K562 (cell line): ENCODE measurements at regions not wholly inside any gene's neighbourhood (a gene's known extent, or its start where the extent isn't known, plus 50 kb on each side); places are given as distances from the start of the nearest gene placed in this dataset.

Experiments used
- ATAC-seq: fragments of 200-7000 bp; cut with Tn5 transposase; 3 replicates; pipeline ENCODE4 v1.9.1; 2020; ENCODE audit warnings: moderate library complexity
- BruUV-seq: library from RNA; stranded (reverse); fragments of 400-500 nt; replicated peaks from 2 replicates; lab custom pipeline; 2021; lab: Mats Ljungman, UMichigan
- CTCF ChIA-PET: fragments of 300-600 bp; formaldehyde crosslinking; extraction: SDS; loops from one replicate; lab custom pipeline; 2021; ENCODE audit warnings: low intra/inter-chr PET ratio; lab: Yijun Ruan, JAX
- POLR2A ChIA-PET: fragments of 300-600, 350-650 bp; sonication (Branson Sonifier 250); formaldehyde crosslinking; extraction: SDS; loops from one replicate; lab custom pipeline; 2021; ENCODE audit warnings: antibody characterized with exemption, inconsistent platforms; lab: Yijun Ruan, JAX
- DNase-seq, 4 experiments: peaks; one replicate each; pipeline versions ENCODE4 v3.0.0 to v3.0.0-alpha.2; 2011 to 2018; ENCODE audit warnings: low spot score in 3 of 4, mixed read lengths in 3 of 4; ENCODE audit errors: extremely low read depth in 1 of 4
- FAIRE-seq: peaks from 2 replicates; lab custom pipeline; 2011; peaks lifted over from hg19 to GRCh38; lab: Jason Lieb, UNC
- H2AFZ ChIP-seq: 2 replicates; pipeline ENCODE4 v1.6.0; 2011; ENCODE audit warnings: low read depth, low read length, control low read depth, inconsistent platforms
- H3K27ac ChIP-seq: fragments of 200-600 bp; 3 replicates; pipeline ENCODE4 v1.8.0; 2011; ENCODE audit warnings: low read depth, mild to moderate bottlenecking, control low read depth, inconsistent platforms, low read length, moderate library complexity, mixed read lengths; ENCODE audit errors: extremely low read depth
- H3K27me3 ChIP-seq, 2 experiments: fragments of 300-600 bp in 1 of 2; 2 replicates in 1 of 2; 3 replicates in 1 of 2; pipeline versions ENCODE4 v1.6.0 to v1.8.0; 2011; ENCODE audit warnings: inconsistent platforms in 2 of 2, low read length in 2 of 2, mild to moderate bottlenecking in 1 of 2, mixed read lengths in 1 of 2, moderate library complexity in 1 of 2; ENCODE audit not compliant: control insufficient read depth in 2 of 2, insufficient read depth in 2 of 2
- H3K36me3 ChIP-seq: fragments of 300-600 bp; 3 replicates; pipeline ENCODE4 v1.8.0; 2011; ENCODE audit warnings: mild to moderate bottlenecking, low read length, inconsistent platforms; ENCODE audit not compliant: control insufficient read depth, insufficient read depth
- H3K4me1 ChIP-seq, 2 experiments: fragments of 200-600 bp in 1 of 2; replicated peaks in 1 of 2; 2 replicates in 1 of 2; 3 replicates in 1 of 2; pipeline versions ENCODE4 v1.5.1 to v1.8.0; 2011; ENCODE audit warnings: inconsistent platforms in 2 of 2, low read length in 2 of 2, mild to moderate bottlenecking in 1 of 2, mixed read lengths in 1 of 2, moderate library complexity in 1 of 2; ENCODE audit not compliant: control insufficient read depth in 2 of 2, insufficient read depth in 2 of 2
- H3K4me2 ChIP-seq: 2 replicates; pipeline ENCODE4 v1.6.1; 2011; ENCODE audit warnings: low read length, control low read depth, inconsistent platforms, mixed read lengths; ENCODE audit not compliant: insufficient read depth
- H3K4me3 ChIP-seq: fragments of 200-600 bp; sonication (generic), shearing (Covaris generic); 2 replicates; pipeline ENCODE4 v1.5.1; 2016; ENCODE audit warnings: control low read depth, inconsistent platforms
- H3K79me2 ChIP-seq: fragments of 200-600 bp; 3 replicates; pipeline ENCODE4 v1.8.0; 2011; ENCODE audit warnings: low read length, inconsistent platforms; ENCODE audit not compliant: control insufficient read depth, insufficient read depth
- H3K9ac ChIP-seq, 2 experiments: 2 replicates each; pipeline versions ENCODE4 v1.6.0 to v1.6.1; 2011; ENCODE audit warnings: low read depth in 2 of 2, low read length in 2 of 2, control low read depth in 1 of 2, inconsistent platforms in 1 of 2, mild to moderate bottlenecking in 1 of 2, mixed read lengths in 1 of 2; ENCODE audit not compliant: insufficient read depth in 1 of 2
- H3K9me1 ChIP-seq: one replicate; pipeline ENCODE4 v1.6.0; 2011; ENCODE audit warnings: inconsistent platforms, mild to moderate bottlenecking, low read length, moderate library complexity; ENCODE audit not compliant: control insufficient read depth, insufficient read depth
- H3K9me3 ChIP-seq: replicated peaks from 2 replicates; pipeline ENCODE4 v1.5.1; 2011; ENCODE audit warnings: low read depth, low read length, inconsistent platforms; ENCODE audit not compliant: control insufficient read depth, insufficient read depth
- H4K20me1 ChIP-seq: replicated peaks from 2 replicates; pipeline ENCODE4 v1.6.1; 2011; ENCODE audit warnings: low read length, inconsistent platforms, mixed read lengths; ENCODE audit not compliant: control insufficient read depth, insufficient read depth
- ARNT ChIP-seq, 2 experiments: fragments of 450-650 bp; IDR thresholded peaks; 2 replicates each; pipeline ENCODE4 v1.6.1; 2016; ENCODE audit warnings: mild to moderate bottlenecking in 1 of 2
- BCL6 ChIP-seq: fragments of 250-450 bp; sonication (Bioruptor Pico); IDR thresholded peaks from 2 replicates; pipeline ENCODE4 v1.4.0; 2020
- BRCA1 ChIP-seq, 2 experiments: fragments of 450-650 bp in 1 of 2; sonication (generic) in 1 of 2; formaldehyde crosslinking in 1 of 2; IDR thresholded peaks; 2 replicates each; pipeline versions ENCODE4 v1.5.0 to v1.6.1; 2017 to 2020; ENCODE audit warnings: mild to moderate bottlenecking in 1 of 2, missing genetic modification reagents in 1 of 2
- CEBPB ChIP-seq: fragments of 450-650 bp; IDR thresholded peaks from 2 replicates; pipeline ENCODE4 v1.6.1; 2016; ENCODE audit warnings: missing genetic modification characterization, missing compliant biosample characterization
- FOXA1 ChIP-seq: fragments of 450-650 bp; IDR thresholded peaks from 2 replicates; pipeline ENCODE4 v1.6.1; 2016; ENCODE audit warnings: mild to moderate bottlenecking, borderline replicate concordance
- FOXK2 ChIP-seq, 2 experiments: fragments of 450-650 bp; IDR thresholded peaks in 1 of 2; conservative IDR thresholded peaks in 1 of 2; 2 replicates each; pipeline ENCODE4 v1.6.1; 2016; ENCODE audit warnings: low read depth in 2 of 2, mild to moderate bottlenecking in 1 of 2
- FOXP4 ChIP-seq: sonication (generic); formaldehyde crosslinking; IDR thresholded peaks from 2 replicates; pipeline ENCODE4 v1.8.0; 2022; ENCODE audit warnings: mild to moderate bottlenecking, missing genetic modification reagents, borderline replicate concordance
- GATAD2B ChIP-seq: fragments of 450-650 bp; IDR thresholded peaks from 2 replicates; pipeline ENCODE4 v1.6.1; 2017; ENCODE audit warnings: mild to moderate bottlenecking, borderline replicate concordance
- HDAC2 ChIP-seq: fragments of 450-650 bp; IDR thresholded peaks from 2 replicates; pipeline ENCODE4 v1.6.1; 2016; ENCODE audit warnings: mild to moderate bottlenecking
- NCOR1 ChIP-seq: fragments of 450-650 bp; IDR thresholded peaks from 2 replicates; pipeline ENCODE4 v1.6.1; 2016; ENCODE audit warnings: mild to moderate bottlenecking, moderate library complexity
- PRPF4 ChIP-seq: fragments of 200-400 bp; formaldehyde crosslinking; IDR thresholded peaks from one replicate; pipeline ENCODE4 v1.6.1; 2017; ENCODE audit warnings: low read length, low read depth, mild to moderate bottlenecking; ENCODE audit not compliant: insufficient read depth, poor library complexity, severe bottlenecking
- RBM25 ChIP-seq: fragments of 200-400 bp; formaldehyde crosslinking; IDR thresholded peaks from 2 replicates; pipeline ENCODE4 v1.6.1; 2018; ENCODE audit warnings: low read length, low read depth, moderate library complexity; ENCODE audit not compliant: severe bottlenecking
- SIN3B ChIP-seq: fragments of 450-650 bp; IDR thresholded peaks from 2 replicates; pipeline ENCODE4 v1.6.1; 2017; ENCODE audit warnings: low read depth, mild to moderate bottlenecking, moderate library complexity
- SRSF9 ChIP-seq: fragments of 200-400 bp; formaldehyde crosslinking; IDR thresholded peaks from 2 replicates; pipeline ENCODE4 v1.6.1; 2017; ENCODE audit warnings: low read depth, low read length, borderline replicate concordance
- TGIF2 ChIP-seq: sonication (generic); formaldehyde crosslinking; IDR thresholded peaks from 2 replicates; pipeline ENCODE4 v1.8.1; 2022; ENCODE audit warnings: mild to moderate bottlenecking, missing genetic modification reagents, moderate library complexity
- WHSC1 ChIP-seq: IDR thresholded peaks from one replicate; pipeline ENCODE4 v1.6.1; 2012; ENCODE audit warnings: low read length, control low read depth, inconsistent platforms
- ZEB2 ChIP-seq: fragments of 450-650 bp; IDR thresholded peaks from 2 replicates; pipeline ENCODE4 v1.6.1; 2016
- ZNF696 ChIP-seq: fragments of 250-450 bp; sonication (Bioruptor Pico); conservative IDR thresholded peaks from 2 replicates; pipeline ENCODE4 v1.4.0; 2020; ENCODE audit warnings: mild to moderate bottlenecking, moderate library complexity
- WGBS: fragments of 100-300 bp; shearing (Covaris generic); methylation state at CpG from one replicate; pipeline ENCODE4 v1.1.6; 2016; ENCODE audit warnings: low coverage, mixed read lengths; ENCODE audit not compliant: insufficient coverage; ENCODE audit errors: missing lambda C conversion rate; 5-methylcytosine and 5-hydroxymethylcytosine counted together
- in situ Hi-C: fragments of 300-500 bp; cut with MboI; formaldehyde crosslinking; loops from 4 replicates; pipeline ENCODE4 v1.15.0; 2018; ENCODE audit warnings: inconsistent platforms, mixed read lengths
- intact Hi-C: fragments of 100-400 bp; cut with micrococcal nuclease; formaldehyde crosslinking; loops from 2 replicates; pipeline ENCODE4 v1.14.2; 2022

GRCh38 chr5:39906146-39906545, 481.4 kb upstream of the DAB2 start:
- H3K9ac ChIP-seq, result no peak overlapping the region
- no peak overlapping the region for H2AFZ ChIP-seq
- 0% methylated on average over 1 of the region's 1 CpG for WGBS
- in situ Hi-C loops (no loop called here), intact Hi-C loops (no loop called here)
- H3K36me3 ChIP-seq, result no peaks in the 10 kb centered on the region
- no peaks in the 10 kb centered on the region for H3K9me1 ChIP-seq
- H4K20me1 ChIP-seq, result no peaks in the 10 kb centered on the region
- no peaks in the 10 kb centered on the region for H3K79me2 ChIP-seq
- no TSS peak for BruUV-seq
- TF ChIP-seq RBM25, result no peak
- H3K9me3 ChIP-seq, result 0 out of 2 replicates have a peak, but pooled peaks cover 2% of the 10 kb centered on the region
- H3K4me1 ChIP-seq, result no peaks in the 10 kb centered on the region
- no peak overlapping the region for H3K4me2 ChIP-seq
- ChIA-PET POLR2A (no interaction called here), CTCF (no interaction called here)
- no peak for DNase-seq
- no peak overlapping the region for H3K27ac ChIP-seq
- no peaks in the 10 kb centered on the region for H3K27me3 ChIP-seq
- FAIRE-seq, result no peak
- H3K4me3 ChIP-seq, result no peak overlapping the region
- ATAC-seq, result no peak

- H3K9me3 ChIP-seq, result 0 out of 2 replicates have a peak, but pooled peaks cover 2% of the 10 kb centered on the region
- H3K9me1 ChIP-seq, result no peaks in the 10 kb centered on the region
- ChIA-PET CTCF (no interaction called here), POLR2A (no interaction called here)
- H3K79me2 ChIP-seq, result no peaks in the 10 kb centered on the region
- in situ Hi-C loops, result no loop called here
- DNase-seq (no peak), FAIRE-seq (no peak), ATAC-seq (no peak)
- no peaks in the 10 kb centered on the region for H3K4me1 ChIP-seq
- no peak overlapping the region for H2AFZ ChIP-seq
- no peak overlapping the region for H3K4me2 ChIP-seq
- no peak overlapping the region for H3K27ac ChIP-seq
- no TSS peak for BruUV-seq
- H3K27me3 ChIP-seq, result no peaks in the 10 kb centered on the region
- 3% methylated on average over 4 of the region's 4 CpGs for WGBS
- no peak overlapping the region for H3K9ac ChIP-seq
- H3K36me3 ChIP-seq, result no peaks in the 10 kb centered on the region
- H3K4me3 ChIP-seq, result no peak overlapping the region
- intact Hi-C loops, result no loop called here
- no peaks in the 10 kb centered on the region for H4K20me1 ChIP-seq
- TF ChIP-seq HDAC2 (no peak), SIN3B (no peak), ARNT (IDR thresholded peaks at IDR 0.05) (no peak), GATAD2B (no peak), NCOR1 (no peak), WHSC1 (no peak), BCL6 (CRISPR knock-in tag) (no peak), CEBPB (tag) (no peak), PRPF4 (no peak), ZEB2 (no peak), BRCA1 (IDR thresholded peaks at IDR 0.05) (no peak), BRCA1 (CRISPR knock-in tag; IDR thresholded peaks at IDR 0.05) (no peak), TGIF2 (CRISPR knock-in tag) (no peak), FOXK2 (conservative IDR thresholded peaks at IDR 0.05 in 1 of 2, IDR thresholded peaks at IDR 0.05 in 1 of 2; ENCODE audit: low read depth in 2 of 2) (no peak), FOXP4 (CRISPR knock-in tag) (no peak), SRSF9 (no peak), ZNF696 (no peak), FOXA1 (no peak)
These were observed 480.6 kb upstream of the DAB2 start for GRCh38 chr5:39905356-39905755.
